ENCODE measurements at regions not wholly inside any gene's neighbourhood (a gene's known extent, or its start where the extent isn't known, plus 50 kb on each side); places are given as distances from the start of the nearest gene placed in this dataset.

GRCh38 chr9:109590966-109591365, 92.9 kb upstream of the PTPN3 start (continued):
- TF ChIP-seq, protein P1, sequence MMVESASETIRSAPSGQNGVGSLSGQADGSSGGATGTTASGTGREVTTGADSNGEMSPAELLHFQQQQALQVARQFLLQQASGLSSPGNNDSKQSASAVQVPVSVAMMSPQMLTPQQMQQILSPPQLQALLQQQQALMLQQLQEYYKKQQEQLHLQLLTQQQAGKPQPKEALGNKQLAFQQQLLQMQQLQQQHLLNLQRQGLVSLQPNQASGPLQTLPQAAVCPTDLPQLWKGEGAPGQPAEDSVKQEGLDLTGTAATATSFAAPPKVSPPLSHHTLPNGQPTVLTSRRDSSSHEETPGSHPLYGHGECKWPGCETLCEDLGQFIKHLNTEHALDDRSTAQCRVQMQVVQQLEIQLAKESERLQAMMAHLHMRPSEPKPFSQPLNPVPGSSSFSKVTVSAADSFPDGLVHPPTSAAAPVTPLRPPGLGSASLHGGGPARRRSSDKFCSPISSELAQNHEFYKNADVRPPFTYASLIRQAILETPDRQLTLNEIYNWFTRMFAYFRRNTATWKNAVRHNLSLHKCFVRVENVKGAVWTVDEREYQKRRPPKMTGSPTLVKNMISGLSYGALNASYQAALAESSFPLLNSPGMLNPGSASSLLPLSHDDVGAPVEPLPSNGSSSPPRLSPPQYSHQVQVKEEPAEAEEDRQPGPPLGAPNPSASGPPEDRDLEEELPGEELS (CRISPR knock-in tag; IDR thresholded peaks at IDR 0.05), result no peak
- no peak for TF ChIP-seq MYBL2 (CRISPR knock-in tag; IDR thresholded peaks at IDR 0.05)

GRCh38 chr9:109591691-109592090, 93.6 kb upstream of the PTPN3 start:
- H3K4me1 Mint-ChIP-seq, result peaks cover 3% of the 10 kb centered on the region; the same call in 1 of the 2 replicates
- no peak for ATAC-seq
- DNase-seq (ENCODE audit: low spot score), result no peak
- H3K36me3 Mint-ChIP-seq, result no peaks in the 10 kb centered on the region
- POLR2A ChIA-PET, result interaction anchor here (0.6 kb wide), 1 partner anchor 170 kb away, joined by 3 read pairs; no protein-coding TSS in a partner anchor
- TF ChIP-seq MXD4 (CRISPR knock-in tag; IDR thresholded peaks at IDR 0.05; ENCODE audit: borderline replicate concordance) (no peak), SOX15 (CRISPR knock-in tag; IDR thresholded peaks at IDR 0.05) (no peak), RORB (CRISPR knock-in tag; IDR thresholded peaks at IDR 0.05) (no peak), JUN (CRISPR knock-in tag; IDR thresholded peaks at IDR 0.05) (no peak), ZNF219 (CRISPR knock-in tag; IDR thresholded peaks at IDR 0.05; ENCODE audit: borderline replicate concordance) (no peak), ZNF121 (CRISPR knock-in tag; IDR thresholded peaks at IDR 0.05) (no peak), NFYB (CRISPR knock-in tag; conservative IDR thresholded peaks at IDR 0.05; ENCODE audit: low read depth) (no peak), ZNF232 (CRISPR knock-in tag; IDR thresholded peaks at IDR 0.05) (no peak), STAT6 (CRISPR knock-in tag; conservative IDR thresholded peaks at IDR 0.05; ENCODE audit: low read depth) (no peak), IRF2 (CRISPR knock-in tag; IDR thresholded peaks at IDR 0.05; ENCODE audit: borderline replicate concordance, low read depth) (no peak), ZNF671 (CRISPR knock-in tag; IDR thresholded peaks at IDR 0.05) (no peak), NFATC4 (CRISPR knock-in tag; IDR thresholded peaks at IDR 0.05) (no peak), CREM (CRISPR knock-in tag; IDR thresholded peaks at IDR 0.05) (no peak), TCF7 (CRISPR knock-in tag; IDR thresholded peaks at IDR 0.05; ENCODE audit: low read depth) (no peak), GRHL2 (CRISPR knock-in tag; IDR thresholded peaks at IDR 0.05; ENCODE audit: insufficient replicate concordance, severe bottlenecking) (no peak)
- TF ChIP-seq, protein P2, sequence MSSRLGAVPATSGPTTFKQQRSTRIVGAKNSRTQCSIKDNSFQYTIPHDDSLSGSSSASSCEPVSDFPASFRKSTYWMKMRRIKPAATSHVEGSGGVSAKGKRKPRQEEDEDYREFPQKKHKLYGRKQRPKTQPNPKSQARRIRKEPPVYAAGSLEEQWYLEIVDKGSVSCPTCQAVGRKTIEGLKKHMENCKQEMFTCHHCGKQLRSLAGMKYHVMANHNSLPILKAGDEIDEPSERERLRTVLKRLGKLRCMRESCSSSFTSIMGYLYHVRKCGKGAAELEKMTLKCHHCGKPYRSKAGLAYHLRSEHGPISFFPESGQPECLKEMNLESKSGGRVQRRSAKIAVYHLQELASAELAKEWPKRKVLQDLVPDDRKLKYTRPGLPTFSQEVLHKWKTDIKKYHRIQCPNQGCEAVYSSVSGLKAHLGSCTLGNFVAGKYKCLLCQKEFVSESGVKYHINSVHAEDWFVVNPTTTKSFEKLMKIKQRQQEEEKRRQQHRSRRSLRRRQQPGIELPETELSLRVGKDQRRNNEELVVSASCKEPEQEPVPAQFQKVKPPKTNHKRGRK (CRISPR knock-in tag; IDR thresholded peaks at IDR 0.05; ENCODE audit: borderline replicate concordance), result no peak
- TF ChIP-seq, protein P3, sequence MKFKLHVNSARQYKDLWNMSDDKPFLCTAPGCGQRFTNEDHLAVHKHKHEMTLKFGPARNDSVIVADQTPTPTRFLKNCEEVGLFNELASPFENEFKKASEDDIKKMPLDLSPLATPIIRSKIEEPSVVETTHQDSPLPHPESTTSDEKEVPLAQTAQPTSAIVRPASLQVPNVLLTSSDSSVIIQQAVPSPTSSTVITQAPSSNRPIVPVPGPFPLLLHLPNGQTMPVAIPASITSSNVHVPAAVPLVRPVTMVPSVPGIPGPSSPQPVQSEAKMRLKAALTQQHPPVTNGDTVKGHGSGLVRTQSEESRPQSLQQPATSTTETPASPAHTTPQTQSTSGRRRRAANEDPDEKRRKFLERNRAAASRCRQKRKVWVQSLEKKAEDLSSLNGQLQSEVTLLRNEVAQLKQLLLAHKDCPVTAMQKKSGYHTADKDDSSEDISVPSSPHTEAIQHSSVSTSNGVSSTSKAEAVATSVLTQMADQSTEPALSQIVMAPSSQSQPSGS (CRISPR knock-in tag; IDR thresholded peaks at IDR 0.05; ENCODE audit: borderline replicate concordance, low read depth), result no peak
- TF ChIP-seq, protein P4, sequence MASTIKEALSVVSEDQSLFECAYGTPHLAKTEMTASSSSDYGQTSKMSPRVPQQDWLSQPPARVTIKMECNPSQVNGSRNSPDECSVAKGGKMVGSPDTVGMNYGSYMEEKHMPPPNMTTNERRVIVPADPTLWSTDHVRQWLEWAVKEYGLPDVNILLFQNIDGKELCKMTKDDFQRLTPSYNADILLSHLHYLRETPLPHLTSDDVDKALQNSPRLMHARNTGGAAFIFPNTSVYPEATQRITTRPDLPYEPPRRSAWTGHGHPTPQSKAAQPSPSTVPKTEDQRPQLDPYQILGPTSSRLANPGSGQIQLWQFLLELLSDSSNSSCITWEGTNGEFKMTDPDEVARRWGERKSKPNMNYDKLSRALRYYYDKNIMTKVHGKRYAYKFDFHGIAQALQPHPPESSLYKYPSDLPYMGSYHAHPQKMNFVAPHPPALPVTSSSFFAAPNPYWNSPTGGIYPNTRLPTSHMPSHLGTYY (CRISPR knock-in tag; IDR thresholded peaks at IDR 0.05), result no peak
- TF ChIP-seq, protein P5, sequence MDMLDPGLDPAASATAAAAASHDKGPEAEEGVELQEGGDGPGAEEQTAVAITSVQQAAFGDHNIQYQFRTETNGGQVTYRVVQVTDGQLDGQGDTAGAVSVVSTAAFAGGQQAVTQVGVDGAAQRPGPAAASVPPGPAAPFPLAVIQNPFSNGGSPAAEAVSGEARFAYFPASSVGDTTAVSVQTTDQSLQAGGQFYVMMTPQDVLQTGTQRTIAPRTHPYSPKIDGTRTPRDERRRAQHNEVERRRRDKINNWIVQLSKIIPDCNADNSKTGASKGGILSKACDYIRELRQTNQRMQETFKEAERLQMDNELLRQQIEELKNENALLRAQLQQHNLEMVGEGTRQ (CRISPR knock-in tag; IDR thresholded peaks at IDR 0.05), result no peak
- H3K27me3 Mint-ChIP-seq (ENCODE audit: low read depth), result 0 out of 2 replicates have a peak, but pooled peaks cover 2% of the 10 kb centered on the region
- CTCF ChIA-PET, result no interaction called here
- H3K9me3 Mint-ChIP-seq, result peaks cover 18% of the 10 kb centered on the region
- H3K4me3 Mint-ChIP-seq, result no peak overlapping the region
- H3K27ac Mint-ChIP-seq, result no peak overlapping the region
